ENCODE measurements at regions not wholly inside any gene's neighbourhood (a gene's known extent, or its start where the extent isn't known, plus 50 kb on each side); places are given as distances from the start of the nearest gene placed in this dataset.
"Not testable (repeated sequence)": the region's sequence is repeated elsewhere in the genome, so short reads cannot be mapped to it uniquely, and the experiment has no call there.

GRCh38 chr3:197430934-197431333 is 124.8 kb downstream of the BDH1 start:
- DNase-seq (ENCODE audit: low spot score), result peak; percentile 63

DNA sequence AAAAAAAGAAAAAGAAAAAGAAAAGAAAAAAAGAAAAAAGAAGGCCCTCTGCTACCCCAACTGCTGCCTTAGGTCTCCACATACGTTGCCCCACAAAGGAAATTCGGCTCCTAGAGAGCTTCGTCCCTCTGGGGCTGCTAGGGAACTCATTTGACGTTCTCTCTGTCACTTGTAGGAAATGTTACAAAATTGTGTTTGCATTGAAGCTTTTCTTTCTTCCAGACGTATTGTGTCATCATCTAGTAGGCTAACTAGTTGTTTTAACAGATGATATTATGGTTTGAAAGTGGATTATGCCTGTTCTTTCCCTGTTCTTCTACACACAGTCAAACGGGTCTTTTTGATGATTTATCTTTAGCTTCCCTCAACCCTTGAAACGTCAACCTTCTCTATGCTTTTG is 125.3 kb downstream of the BDH1 start:
- DNase-seq (ENCODE audit: low spot score), result no peak

- no peak for DNase-seq (ENCODE audit: low spot score)
These were observed 126.8 kb downstream of the BDH1 start for GRCh38 chr3:197428952-197429351.

DNA sequence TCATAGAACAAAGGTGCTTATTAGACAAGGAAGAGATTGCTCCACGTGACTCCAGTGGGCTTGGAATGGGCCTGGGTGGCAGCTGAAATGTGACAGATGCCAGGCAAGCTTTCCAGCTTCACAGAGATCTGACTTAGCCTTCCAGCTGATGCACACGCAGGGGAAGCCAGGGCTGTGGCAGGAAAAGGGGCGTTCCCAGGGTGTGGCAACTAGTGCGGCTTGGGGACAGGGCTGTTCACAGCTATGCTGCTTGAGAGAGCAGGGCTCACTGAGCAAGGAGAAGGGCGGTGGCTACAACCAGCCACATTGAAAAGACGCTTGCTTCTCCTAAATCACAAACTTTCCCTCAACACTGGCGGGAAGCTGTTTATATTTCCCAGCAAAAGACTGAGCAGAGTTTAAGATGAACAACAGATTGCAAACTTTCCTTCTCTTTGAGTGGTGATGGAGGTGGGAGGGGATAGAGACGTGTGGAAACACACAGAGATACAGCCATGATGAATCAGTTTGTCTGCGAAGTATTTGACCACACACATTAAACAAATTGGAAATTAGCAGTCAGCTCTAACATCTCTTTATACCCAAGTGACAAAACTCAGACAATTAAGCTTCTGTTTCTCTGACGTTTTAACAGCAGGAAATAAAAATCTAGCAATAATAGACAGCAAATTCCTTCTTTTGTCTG is 127.5 kb downstream of the BDH1 start:
- peak; percentile 91 for DNase-seq (ENCODE audit: low spot score)

GRCh38 chr3:197427021-197427420 is 128.6 kb upstream of the DLG1 start:
- DNase-seq (ENCODE audit: low spot score), result no peak

DNA sequence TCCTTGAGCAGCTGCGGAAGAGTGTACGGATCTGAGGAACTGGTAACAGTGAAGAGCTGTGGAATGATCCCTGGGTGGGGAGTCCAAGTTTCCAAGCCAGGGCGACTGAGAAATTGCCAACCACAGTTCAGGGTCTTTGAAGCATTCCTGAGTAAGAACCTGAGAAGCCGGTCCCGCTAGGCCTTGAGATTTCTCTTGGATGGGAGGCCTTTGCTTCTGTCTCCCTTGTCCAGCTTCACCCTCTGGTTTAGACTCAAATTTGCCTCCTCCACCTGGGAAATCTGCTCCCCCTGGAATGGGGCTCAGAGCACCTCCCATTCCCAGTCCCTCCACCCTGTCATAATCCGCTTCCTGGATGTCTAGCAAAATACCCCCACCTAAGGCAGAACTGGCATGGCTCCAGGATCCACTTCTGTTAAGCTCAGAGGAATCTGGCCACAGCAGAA is 127.7 kb upstream of the DLG1 start:
- DNase-seq (ENCODE audit: low spot score), result no peak

GRCh38 chr3:197425485-197426120 is 127.2 kb upstream of the DLG1 start:
- DNase-seq (ENCODE audit: low spot score), result no peak

- DNase-seq (ENCODE audit: low spot score), result no peak
These were observed 126.5 kb upstream of the DLG1 start for GRCh38 chr3:197424674-197425484.

DNA sequence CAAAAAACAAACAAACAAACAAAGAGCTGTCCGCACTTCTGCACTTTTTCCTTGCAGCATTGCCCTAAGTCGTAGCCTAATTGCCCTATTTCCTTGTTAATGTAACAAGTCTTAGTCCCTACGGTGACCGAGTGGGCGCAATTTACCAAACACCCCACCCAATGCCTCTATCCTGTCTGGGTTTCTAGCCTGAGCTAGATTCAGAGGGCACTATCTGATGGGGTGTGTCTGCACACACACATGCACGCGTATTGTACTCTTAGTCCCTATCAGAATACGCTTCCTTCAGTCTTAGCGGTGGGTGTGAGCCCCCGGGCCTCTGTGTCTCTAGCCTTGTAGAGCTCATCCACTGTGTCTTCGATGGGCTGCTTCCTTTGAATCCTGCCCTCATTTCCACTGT is 125.9 kb upstream of the DLG1 start:
- no peak for DNase-seq (ENCODE audit: low spot score)

DNA sequence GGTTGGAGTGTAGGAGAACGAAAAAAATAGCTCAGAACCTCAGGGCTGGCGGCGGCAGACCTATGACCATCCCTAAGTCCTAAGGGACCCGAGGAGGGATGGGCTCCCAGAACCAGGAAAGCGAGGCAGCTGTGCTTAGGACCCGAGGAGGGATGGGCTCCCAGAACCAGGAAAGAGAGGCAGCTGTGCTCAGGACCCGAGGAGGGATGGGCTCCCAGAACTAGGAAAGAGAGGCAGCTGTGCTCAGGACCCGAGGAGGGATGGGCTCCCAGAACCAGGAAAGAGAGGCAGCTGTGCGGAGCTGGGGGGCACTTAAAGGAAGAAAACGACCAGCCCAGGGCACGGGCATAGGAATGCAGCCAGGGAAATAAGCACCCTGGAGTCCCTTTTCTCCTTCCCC is 125.0 kb upstream of the DLG1 start:
- DNase-seq (ENCODE audit: low spot score), result no peak

DNA sequence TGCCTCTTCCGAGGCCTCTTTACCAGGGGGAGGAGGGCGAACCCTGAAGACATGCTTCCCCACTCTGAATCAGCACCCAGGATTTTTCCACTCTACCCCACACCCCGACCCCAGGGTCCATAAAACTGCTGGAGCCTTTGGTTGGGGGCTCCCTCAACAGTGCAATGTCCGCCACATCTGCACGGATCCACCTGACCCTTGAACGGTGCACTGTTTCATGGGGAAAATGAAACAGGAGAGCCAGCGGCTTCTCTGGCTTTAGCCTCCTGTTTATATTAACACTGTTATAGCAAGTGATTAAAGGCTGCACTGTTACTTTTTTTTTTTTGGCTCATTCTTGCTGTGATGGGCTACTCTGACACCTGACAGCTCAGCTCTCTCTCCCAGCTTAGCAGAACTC is 124.1 kb upstream of the DLG1 start:
- DNase-seq (ENCODE audit: low spot score), result no peak

DNA sequence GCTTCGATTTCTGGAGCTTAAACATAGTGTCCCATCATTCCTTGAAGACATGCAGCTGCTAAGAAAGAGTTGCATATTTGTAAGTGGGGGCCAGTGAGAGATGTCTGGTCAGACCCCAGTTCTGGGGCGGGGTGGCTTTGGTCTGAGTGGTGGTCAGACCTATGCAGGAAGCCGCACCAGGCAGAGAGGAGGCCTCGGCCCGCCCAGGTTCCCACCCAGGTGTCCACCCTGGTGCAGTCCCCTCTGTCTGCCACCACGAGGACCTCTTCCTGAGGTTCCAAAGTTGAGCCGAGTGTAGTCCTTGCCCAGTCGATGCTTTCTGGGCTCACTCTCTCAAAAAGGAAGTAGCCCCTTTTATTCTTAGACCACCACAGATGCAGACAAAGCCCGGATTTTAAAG is 122.6 kb upstream of the DLG1 start:
- DNase-seq (ENCODE audit: low spot score), result no peak

DNA sequence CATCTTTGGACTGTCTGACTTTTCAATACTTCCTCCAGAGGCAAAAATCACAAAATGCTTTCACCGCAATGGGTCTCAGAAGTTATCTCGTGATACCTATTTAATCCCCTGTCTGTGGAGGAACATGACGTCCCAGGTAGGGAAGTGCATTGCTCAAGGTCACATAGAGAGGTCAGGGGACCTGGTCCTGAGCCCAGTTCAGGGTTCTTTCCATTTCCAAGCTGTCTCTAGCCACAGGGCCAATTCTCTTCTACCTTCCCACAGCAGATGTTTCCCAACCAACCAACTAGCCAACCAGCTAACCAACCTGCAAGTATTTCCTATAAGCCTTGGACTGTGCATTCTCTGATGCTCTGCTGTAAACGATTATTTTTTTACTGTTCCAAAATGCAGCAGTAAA is 122.2 kb upstream of the DLG1 start:
- no peak for DNase-seq (ENCODE audit: low spot score)

DNA sequence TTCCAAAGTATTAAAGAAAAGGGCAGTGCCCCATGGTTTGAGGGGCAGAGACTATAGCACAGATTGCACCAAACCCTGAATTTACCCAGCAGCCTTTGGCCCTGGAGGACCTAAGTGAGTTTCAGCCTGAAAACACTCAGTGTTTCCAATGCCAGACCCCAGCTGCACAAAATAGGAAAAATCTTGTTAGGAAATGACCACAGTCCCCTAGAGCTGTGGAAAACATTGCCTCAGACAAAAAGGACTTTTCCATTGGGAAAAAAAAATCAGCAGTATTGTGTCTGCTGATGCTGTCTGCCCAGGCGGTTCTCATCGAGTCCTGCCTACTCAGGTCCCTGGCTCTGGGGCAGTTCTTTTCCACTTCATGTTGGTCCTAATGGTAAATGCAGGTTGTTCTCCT is 121.7 kb upstream of the DLG1 start:
- no peak for DNase-seq (ENCODE audit: low spot score)

- DNase-seq (ENCODE audit: low spot score), result no peak
These were observed 121.3 kb upstream of the DLG1 start for GRCh38 chr3:197419696-197420095.

DNA sequence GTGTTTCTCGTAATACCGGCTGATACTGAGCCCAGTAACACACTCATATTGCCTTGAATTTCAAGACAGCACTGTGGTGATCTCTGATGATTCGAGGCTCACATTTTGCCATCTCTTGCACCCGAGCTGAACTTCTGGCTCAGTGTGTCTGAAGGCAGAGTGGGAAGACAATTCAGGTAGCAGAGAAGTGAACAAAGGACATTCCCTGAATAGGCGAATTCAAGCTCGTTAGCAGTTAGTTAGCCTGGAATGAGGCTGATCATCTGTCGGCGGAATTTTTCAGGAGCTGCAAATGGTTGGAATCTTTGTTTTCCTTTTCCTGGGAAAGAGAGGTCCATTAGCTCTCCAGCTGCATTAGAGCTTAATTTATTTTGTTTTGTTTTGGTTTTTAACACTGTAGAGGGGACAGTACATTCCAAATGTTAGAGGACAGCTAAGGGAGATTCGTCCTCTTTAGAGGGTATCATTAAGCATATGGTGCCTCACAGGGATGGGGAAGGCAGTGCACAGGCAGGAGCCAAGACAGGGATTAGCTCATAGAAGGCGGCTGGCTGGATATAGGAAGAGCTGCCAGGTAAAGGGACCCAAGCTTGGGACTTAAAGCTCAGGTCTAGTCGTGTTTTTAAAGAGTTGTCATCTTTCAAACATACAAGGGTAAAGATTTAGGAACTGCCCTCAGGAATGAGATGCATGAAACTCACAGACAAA is 119.7 kb upstream of the DLG1 start:
- DNase-seq (ENCODE audit: low spot score), result no peak

GRCh38 chr3:197417441-197417840 is 119.0 kb upstream of the DLG1 start:
- DNase-seq (ENCODE audit: low spot score), result peak; percentile 33

- not testable (repeated sequence) for DNase-seq (ENCODE audit: low spot score)
These were observed 113.5 kb upstream of the DLG1 start for GRCh38 chr3:197411899-197412298.

GRCh38 chr3:197410170-197410569 is 111.8 kb upstream of the DLG1 start:
- DNase-seq (ENCODE audit: low spot score), result not testable (repeated sequence)

DNA sequence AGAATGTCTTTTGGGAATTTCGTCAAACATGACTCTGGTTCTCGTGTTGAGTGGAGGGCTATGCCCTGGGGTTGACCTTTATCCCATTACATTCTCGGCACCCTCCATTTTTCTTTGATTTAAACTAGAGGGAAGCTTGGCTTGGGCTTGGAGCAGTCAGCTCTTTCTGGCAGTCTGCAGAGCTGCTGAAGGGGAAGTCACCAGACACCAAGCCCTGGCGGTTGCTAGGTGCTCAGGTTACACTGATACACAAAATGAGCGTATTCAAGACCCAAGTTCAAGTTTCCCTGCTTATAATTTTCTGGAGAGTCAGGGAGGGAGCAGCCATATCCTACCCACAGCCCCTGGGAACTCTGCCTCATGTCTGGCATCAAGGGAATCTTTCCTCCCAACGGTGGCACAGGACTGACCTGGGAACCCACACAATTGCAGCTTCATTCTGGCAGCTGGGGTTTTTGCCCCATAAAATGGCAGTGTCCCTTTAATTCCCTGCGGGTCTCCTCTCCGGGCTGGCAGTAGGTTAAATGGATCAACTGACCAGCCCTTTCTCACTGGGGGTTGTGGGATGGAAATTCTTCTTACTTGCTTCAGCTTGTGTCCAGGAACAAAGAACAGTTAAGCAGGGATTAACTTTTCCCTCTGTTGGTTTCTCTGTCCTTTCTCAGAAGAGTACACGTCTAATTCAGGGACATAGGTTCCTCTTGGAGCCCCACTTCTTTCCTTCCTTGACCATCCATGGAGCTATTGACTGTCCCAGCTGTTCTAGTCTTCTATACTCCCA is 110.0 kb upstream of the DLG1 start:
- peak; percentile 13 for DNase-seq (ENCODE audit: low spot score)

DNA sequence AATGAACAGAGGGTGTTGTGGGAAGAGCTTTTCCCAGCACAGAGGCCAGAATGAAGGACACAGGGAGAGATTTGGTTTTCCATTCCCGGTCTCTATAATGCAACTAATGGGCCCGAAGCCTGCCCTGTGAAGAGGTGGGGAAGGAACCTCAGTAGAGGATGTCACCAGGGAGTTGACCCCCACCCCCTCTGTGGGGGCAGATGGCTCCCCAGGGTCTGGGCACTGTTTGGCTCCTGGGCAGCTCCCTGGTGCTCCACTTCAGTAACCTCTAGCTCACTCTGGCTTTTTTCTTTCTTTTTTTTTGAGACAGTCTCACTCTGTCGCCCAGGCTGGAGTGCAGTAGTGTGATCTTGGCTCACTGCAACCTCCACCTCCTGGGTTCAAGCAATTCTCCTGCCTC is 109.1 kb upstream of the DLG1 start:
- DNase-seq (ENCODE audit: low spot score), result no peak

DNA sequence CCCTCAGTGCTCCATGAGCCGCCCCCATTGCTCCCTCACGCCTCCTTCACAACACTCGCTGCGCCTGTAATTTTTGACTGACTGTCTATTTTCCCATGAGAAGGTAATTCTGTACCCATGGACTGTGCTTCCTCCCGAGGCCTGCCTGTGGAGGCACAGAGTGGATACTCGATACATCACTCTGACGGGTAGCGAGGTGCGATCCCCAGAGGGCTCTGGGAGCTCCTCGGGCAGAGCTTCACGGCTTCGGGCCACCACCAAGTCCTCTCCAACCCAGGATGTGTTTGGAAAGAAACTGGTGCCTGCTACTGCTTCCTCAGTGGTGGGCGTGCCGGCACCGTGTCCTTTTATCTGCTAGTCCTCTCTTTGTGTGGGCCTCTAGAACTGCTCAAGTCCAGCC is 108.6 kb upstream of the DLG1 start:
- no peak for DNase-seq (ENCODE audit: low spot score)

Measured in AG20443 (cell line).